AG09309 (cell line): ENCODE measurements at regions not wholly inside any gene's neighbourhood (a gene's known extent, or its start where the extent isn't known, plus 50 kb on each side); places are given as distances from the start of the nearest gene placed in this dataset.
A peak's percentile ranks its signal among the peaks of the same experiment; 100 is the strongest.

Source experiments
- DNase-seq: peaks from one replicate; pipeline ENCODE4 v3.0.0-alpha.2; 2010; ENCODE audit warnings: low read depth
- H3K4me3 ChIP-seq: 2 replicates; pipeline ENCODE4 v1.5.1; 2011; ENCODE audit warnings: mild to moderate bottlenecking, low read depth, low read length, moderate library complexity; ENCODE audit not compliant: control insufficient read depth
- CTCF ChIP-seq: IDR thresholded peaks from 2 replicates; pipeline ENCODE4 v1.5.1; 2011; ENCODE audit warnings: mild to moderate bottlenecking, low read depth, low read length, inconsistent platforms; ENCODE audit not compliant: insufficient read depth, control insufficient read depth; ENCODE audit errors: missing control alignments

- TF ChIP-seq CTCF = no peak
- no peak for DNase-seq
- no peak overlapping the region for H3K4me3 ChIP-seq
These were observed 155.9 kb upstream of the KLF4 start for GRCh38 chr9:107645464-107645833.

GRCh38 chr9:107644733-107645463 is 155.3 kb upstream of the KLF4 start:
- TF ChIP-seq CTCF = no peak
- DNase-seq = no peak
- H3K4me3 ChIP-seq = no peak overlapping the region

- no peak overlapping the region for H3K4me3 ChIP-seq
- DNase-seq = no peak
- no peak for TF ChIP-seq CTCF
These were observed 149.9 kb upstream of the KLF4 start for GRCh38 chr9:107639426-107639825.

GRCh38 chr9:107638521-107639310 is 149.1 kb upstream of the KLF4 start:
- DNase-seq = peak; percentile 52
- no peak for TF ChIP-seq CTCF
- H3K4me3 ChIP-seq = peak overlapping the region; percentile 54

- peak; percentile 96 for DNase-seq
- peak overlapping the region; percentile 54 for H3K4me3 ChIP-seq
- TF ChIP-seq CTCF = no peak
These were observed 148.2 kb upstream of the KLF4 start for GRCh38 chr9:107637421-107638420.
